Esophagus muscularis mucosa (tissue), 4 donors: ENCODE measurements at regions not wholly inside any gene's neighbourhood (a gene's known extent, or its start where the extent isn't known, plus 50 kb on each side); places are given as distances from the start of the nearest gene placed in this dataset.

Experiments
- DNase-seq: peaks from one replicate; pipeline ENCODE4 v3.0.0-alpha.2; 2017; ENCODE audit errors: extremely low spot score
- H3K27ac ChIP-seq, 4 donors: fragments of 200-600 bp; sonication (generic); replicated peaks in 1 of 4; 1 replicate in 3 of 4; 2 replicates in 1 of 4; pipeline ENCODE4 v1.5.1; 2016 to 2019; ENCODE audit warnings: mild to moderate bottlenecking in 1 of 4
- H3K27me3 ChIP-seq, 4 donors: fragments of 200-600 bp; sonication (generic); one replicate each; pipeline versions ENCODE4 v1.5.1 to v1.6.0; 2016 to 2019
- H3K36me3 ChIP-seq, 4 donors: fragments of 200-600 bp; sonication (generic); one replicate each; pipeline ENCODE4 v1.5.1; 2016 to 2019
- H3K4me1 ChIP-seq, 4 donors: fragments of 200-600 bp; sonication (generic); one replicate each; pipeline ENCODE4 v1.5.1; 2016 to 2019
- H3K4me3 ChIP-seq, 4 donors: fragments of 200-600 bp; sonication (generic); 1 replicate in 2 of 4; 2 replicates in 2 of 4; pipeline ENCODE4 v1.5.1; 2016 to 2019; ENCODE audit warnings: mild to moderate bottlenecking in 4 of 4, moderate library complexity in 1 of 4
- H3K9me3 ChIP-seq, 4 donors: fragments of 200-600 bp; sonication (generic); 1 replicate in 3 of 4; 2 replicates in 1 of 4; pipeline ENCODE4 v1.5.1; 2016 to 2019
- EP300 ChIP-seq: sonication (generic); formaldehyde crosslinking; IDR thresholded peaks from one replicate; pipeline ENCODE4 v1.6.1; 2017; ENCODE audit warnings: antibody characterized with exemption
- POLR2A ChIP-seq: fragments of 450-650 bp; IDR thresholded peaks from one replicate; pipeline ENCODE4 v1.6.1; 2017; ENCODE audit warnings: antibody characterized with exemption, moderate library complexity, mild to moderate bottlenecking, low read depth
- POLR2AphosphoS5 ChIP-seq, 2 donors: sonication (generic); formaldehyde crosslinking; IDR thresholded peaks; one replicate each; pipeline ENCODE4 v1.6.1; 2017; ENCODE audit warnings: antibody characterized with exemption in 2 of 2
- WGBS: methylation state at CpG from one replicate; pipeline ENCODE4 v1.1.5; 2018; 5-methylcytosine and 5-hydroxymethylcytosine counted together
- intact Hi-C: fragments of 100-400 bp; cut with DNase I; formaldehyde crosslinking; loops from one replicate; pipeline ENCODE4 v1.15.1; 2023
- TF ChIP-seq, protein P1 (sequence below), 3 experiments: fragments of 200-600 bp in 2 of 3; fragments of 450-650 bp in 1 of 3; sonication (generic) in 2 of 3; IDR thresholded peaks; one replicate each; pipeline ENCODE4 v1.5.1; 2017 to 2019; ENCODE audit warnings: antibody characterized with exemption in 3 of 3, mild to moderate bottlenecking in 2 of 3, moderate library complexity in 1 of 3

- 33% methylated on average over 2 of the region's 2 CpGs for whole genome bisulfite sequencing
- TF ChIP-seq POLR2A (no peak), EP300 (no peak), POLR2AphosphoS5 (IDR thresholded peaks at IDR 0.05) (no peak)
- TF ChIP-seq, protein P1, sequence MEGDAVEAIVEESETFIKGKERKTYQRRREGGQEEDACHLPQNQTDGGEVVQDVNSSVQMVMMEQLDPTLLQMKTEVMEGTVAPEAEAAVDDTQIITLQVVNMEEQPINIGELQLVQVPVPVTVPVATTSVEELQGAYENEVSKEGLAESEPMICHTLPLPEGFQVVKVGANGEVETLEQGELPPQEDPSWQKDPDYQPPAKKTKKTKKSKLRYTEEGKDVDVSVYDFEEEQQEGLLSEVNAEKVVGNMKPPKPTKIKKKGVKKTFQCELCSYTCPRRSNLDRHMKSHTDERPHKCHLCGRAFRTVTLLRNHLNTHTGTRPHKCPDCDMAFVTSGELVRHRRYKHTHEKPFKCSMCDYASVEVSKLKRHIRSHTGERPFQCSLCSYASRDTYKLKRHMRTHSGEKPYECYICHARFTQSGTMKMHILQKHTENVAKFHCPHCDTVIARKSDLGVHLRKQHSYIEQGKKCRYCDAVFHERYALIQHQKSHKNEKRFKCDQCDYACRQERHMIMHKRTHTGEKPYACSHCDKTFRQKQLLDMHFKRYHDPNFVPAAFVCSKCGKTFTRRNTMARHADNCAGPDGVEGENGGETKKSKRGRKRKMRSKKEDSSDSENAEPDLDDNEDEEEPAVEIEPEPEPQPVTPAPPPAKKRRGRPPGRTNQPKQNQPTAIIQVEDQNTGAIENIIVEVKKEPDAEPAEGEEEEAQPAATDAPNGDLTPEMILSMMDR (IDR thresholded peaks at IDR 0.05): no peak
These were observed 101.9 kb downstream of the PDCL3 start for GRCh38 chr2:100664756-100665101.

GRCh38 chr2:100666996-100667395 lies 104.2 kb downstream of the PDCL3 start:
- 76% methylated on average over 4 of the region's 4 CpGs for WGBS
- peaks cover 0 to under 1% (median 0%) of the 10 kb centered on the region in 4 donors for H3K4me1 ChIP-seq

More at GRCh38 chr2:100664756-100665101, 101.9 kb downstream of the PDCL3 start:
- DNase-seq: no peak
- no peak overlapping the region for H3K27ac ChIP-seq
- intact Hi-C loops: no loop called here
- no peaks in the 10 kb centered on the region for H3K27me3 ChIP-seq
- H3K36me3 ChIP-seq: no peaks in the 10 kb centered on the region
- H3K9me3 ChIP-seq: no peaks in the 10 kb centered on the region
- no peaks in the 10 kb centered on the region for H3K4me1 ChIP-seq
- H3K4me3 ChIP-seq: no peak overlapping the region

DNA sequence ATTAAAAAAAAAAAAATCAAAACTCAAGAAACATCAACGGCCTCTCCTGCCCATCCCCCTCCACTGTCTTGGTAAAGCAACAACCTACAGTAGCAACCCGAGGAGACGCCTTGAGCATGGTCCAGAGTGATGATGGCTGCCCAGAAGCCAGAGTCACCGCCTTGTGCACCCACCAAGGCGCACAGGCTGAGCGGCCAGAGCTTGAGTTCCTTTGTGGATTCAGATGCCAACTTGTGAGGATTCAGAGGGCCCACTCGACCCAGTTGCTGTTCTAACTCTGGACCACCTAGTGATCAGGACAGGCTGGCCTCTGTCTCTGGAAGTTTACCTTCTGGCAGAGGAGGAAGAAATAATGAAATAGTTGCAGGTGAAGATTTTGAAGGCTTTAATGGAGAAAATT lies 105.0 kb downstream of the PDCL3 start:
- 95% methylated on average over 7 of the region's 7 CpGs for WGBS
- peaks cover 0 to 6% (median 0%) of the 10 kb centered on the region in 4 donors for H3K4me1 ChIP-seq
- no peaks in the 10 kb centered on the region for H3K27me3 ChIP-seq
- no peak overlapping the region for H3K4me3 ChIP-seq
- H3K36me3 ChIP-seq: no peaks in the 10 kb centered on the region
- intact Hi-C loops: no loop called here
- DNase-seq: no peak
- H3K27ac ChIP-seq: no peak overlapping the region
- no peaks in the 10 kb centered on the region for H3K9me3 ChIP-seq
- no peak for TF ChIP-seq POLR2A
- no peak for TF ChIP-seq POLR2AphosphoS5 (IDR thresholded peaks at IDR 0.05)
- TF ChIP-seq, protein P1 (IDR thresholded peaks at IDR 0.05): no peak
- no peak for TF ChIP-seq EP300

More at GRCh38 chr2:100666996-100667395, 104.2 kb downstream of the PDCL3 start:
- Histone ChIP-seq H3K4me3 (no peak overlapping the region), H3K27ac (no peak overlapping the region), H3K36me3 (no peaks in the 10 kb centered on the region), H3K9me3 (no peaks in the 10 kb centered on the region), H3K27me3 (no peaks in the 10 kb centered on the region)
- TF ChIP-seq POLR2A: no peak
- TF ChIP-seq, protein P1 (IDR thresholded peaks at IDR 0.05): no peak
- no peak for TF ChIP-seq POLR2AphosphoS5 (IDR thresholded peaks at IDR 0.05)
- no peak for TF ChIP-seq EP300
- no peak for DNase-seq
- intact Hi-C loops: no loop called here

DNA sequence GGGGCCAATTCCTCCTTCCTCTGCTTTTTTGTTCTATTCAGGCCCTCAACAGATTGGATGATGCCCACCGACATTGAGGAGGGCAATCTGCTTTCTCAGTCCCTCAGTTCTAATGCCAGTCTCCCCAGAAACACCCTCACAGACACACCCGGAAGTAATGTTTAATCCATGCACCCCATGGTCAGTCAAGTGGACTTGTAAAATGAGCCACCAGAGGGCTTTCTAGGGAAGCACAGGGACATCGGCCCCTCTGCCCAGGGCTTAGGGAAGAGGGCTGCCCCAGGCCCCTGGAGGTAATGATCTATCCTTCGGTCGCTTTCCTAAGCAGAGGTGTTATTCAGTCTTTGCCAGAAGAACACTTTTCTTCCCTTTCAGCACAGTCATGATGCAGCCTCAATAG lies 107.4 kb downstream of the PDCL3 start:
- H3K36me3 ChIP-seq: no peaks in the 10 kb centered on the region
- no peaks in the 10 kb centered on the region for H3K27me3 ChIP-seq
- H3K27ac ChIP-seq: no peak overlapping the region
- no peak for DNase-seq
- H3K9me3 ChIP-seq: no peaks in the 10 kb centered on the region
- intact Hi-C loops: no loop called here
- no peak for TF ChIP-seq EP300
- TF ChIP-seq POLR2AphosphoS5 (IDR thresholded peaks at IDR 0.05): no peak
- TF ChIP-seq, protein P1 (IDR thresholded peaks at IDR 0.05): no peak
- TF ChIP-seq POLR2A: no peak
- 93% methylated on average over 4 of the region's 5 CpGs for WGBS
- peaks cover 0 to 6% (median 0%) of the 10 kb centered on the region in 4 donors for H3K4me1 ChIP-seq
- H3K4me3 ChIP-seq: no peak overlapping the region

DNA sequence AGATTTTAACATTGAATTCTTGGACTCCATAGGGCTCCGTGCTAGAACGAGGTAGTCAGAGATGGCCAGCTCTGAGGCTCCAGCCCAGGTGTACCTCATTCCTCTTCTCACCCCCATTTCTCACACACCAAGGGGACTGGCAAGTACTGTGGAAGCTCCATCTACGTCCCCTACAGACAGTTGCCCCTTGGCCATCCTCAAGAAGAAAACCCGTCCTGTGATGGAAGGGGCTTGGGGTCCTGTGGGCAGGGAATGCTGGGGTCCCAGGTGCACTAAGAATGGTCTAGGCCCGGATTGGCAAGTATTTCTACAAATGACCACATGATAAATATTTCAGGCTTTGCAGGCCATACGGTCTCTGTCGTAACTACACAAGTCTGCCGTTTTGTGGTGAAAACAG lies 110.3 kb downstream of the PDCL3 start:
- no peaks in the 10 kb centered on the region for H3K27me3 ChIP-seq
- no peaks in the 10 kb centered on the region for H3K36me3 ChIP-seq
- DNase-seq: peak; percentile 53
- intact Hi-C loops: no loop called here
- peaks cover 0 to 6% (median 0%) of the 10 kb centered on the region in 4 donors for H3K4me1 ChIP-seq
- TF ChIP-seq EP300 (no peak), POLR2AphosphoS5 (IDR thresholded peaks at IDR 0.05) (no peak), POLR2A (no peak)
- TF ChIP-seq, protein P1 (IDR thresholded peaks at IDR 0.05): no peak
- H3K4me3 ChIP-seq: no peak overlapping the region
- no peak overlapping the region for H3K27ac ChIP-seq
- H3K9me3 ChIP-seq: no peaks in the 10 kb centered on the region
- WGBS: 93% methylated on average over 8 of the region's 8 CpGs
